NCI-H2107 (cell line): ENCODE measurements at regions not wholly inside any gene's neighbourhood (a gene's known extent, or its start where the extent isn't known, plus 50 kb on each side); places are given as distances from the start of the nearest gene placed in this dataset.

Experiments
- DNase-seq: peaks from one replicate; lab custom pipeline; 2025; lab: John Stamatoyannopoulos, UW

- no peak for DNase-seq
Measured at GRCh38 chr10:81792729-81793128, 82.3 kb upstream of the NRG3 start.

- no peak for DNase-seq
Measured at GRCh38 chr10:81806842-81807241, 68.2 kb upstream of the NRG3 start.

GRCh38 chr10:81814842-81815241 lies 60.2 kb upstream of the NRG3 start:
- no peak for DNase-seq

GRCh38 chr10:81817596-81818170 lies 57.3 kb upstream of the NRG3 start:
- no peak for DNase-seq

- DNase-seq, result no peak
Measured at GRCh38 chr10:81820418-81820817, 54.6 kb upstream of the NRG3 start.
